GM21526 (cell line): ENCODE measurements at regions not wholly inside any gene's neighbourhood (a gene's known extent, or its start where the extent isn't known, plus 50 kb on each side); places are given as distances from the start of the nearest gene placed in this dataset.
"Not testable (repeated sequence)": the region's sequence is repeated elsewhere in the genome, so short reads cannot be mapped to it uniquely, and the experiment has no call there.

ENCODE experiments used
- ATAC-seq: cut with Tn5 transposase; IDR thresholded peaks from one replicate; pipeline ENCODE4 v1.9.1; 2021; ENCODE audit warnings: moderate library complexity; ENCODE audit not compliant: unreplicated experiment, low FRiP score

DNA sequence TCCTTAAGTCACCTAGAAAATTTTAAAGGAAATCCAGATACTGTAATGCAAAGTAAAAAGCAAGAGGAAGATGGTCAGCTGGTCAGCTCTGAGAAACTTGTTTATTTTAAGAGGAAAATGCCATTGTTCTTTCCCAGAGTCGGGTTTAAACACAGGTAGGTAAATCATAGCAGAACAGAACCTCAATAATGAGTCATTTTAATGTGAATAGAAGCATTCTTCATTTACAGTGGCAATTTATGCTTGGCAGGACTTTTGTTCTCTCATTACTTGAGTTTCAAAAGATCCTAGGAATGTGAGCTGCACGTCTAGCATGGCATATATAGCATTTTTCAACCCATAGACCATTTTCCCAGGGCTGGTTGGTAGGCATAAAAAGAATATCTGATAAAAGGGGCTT is 132.3 kb downstream of the LIG4 start:
- no peak for ATAC-seq

DNA sequence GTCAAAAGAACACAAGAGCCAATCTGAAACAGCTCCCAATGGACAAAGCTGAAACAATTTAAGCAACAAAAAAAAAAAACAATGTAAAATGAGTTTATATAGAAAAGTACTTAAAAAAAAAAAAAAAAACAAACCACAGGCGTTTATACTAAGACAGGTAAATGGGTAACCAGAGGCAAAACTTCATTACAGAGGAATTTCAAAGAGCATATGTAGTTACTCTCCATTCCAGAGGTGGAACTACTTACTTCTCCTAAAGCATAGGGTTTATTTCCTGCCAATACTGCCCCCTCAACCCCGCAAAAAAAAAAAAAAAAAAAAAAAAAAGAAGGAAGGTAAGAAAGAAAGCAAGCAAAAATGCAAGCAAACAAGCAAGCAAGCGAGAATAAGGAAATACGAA is 132.9 kb downstream of the LIG4 start:
- ATAC-seq, result no peak

DNA sequence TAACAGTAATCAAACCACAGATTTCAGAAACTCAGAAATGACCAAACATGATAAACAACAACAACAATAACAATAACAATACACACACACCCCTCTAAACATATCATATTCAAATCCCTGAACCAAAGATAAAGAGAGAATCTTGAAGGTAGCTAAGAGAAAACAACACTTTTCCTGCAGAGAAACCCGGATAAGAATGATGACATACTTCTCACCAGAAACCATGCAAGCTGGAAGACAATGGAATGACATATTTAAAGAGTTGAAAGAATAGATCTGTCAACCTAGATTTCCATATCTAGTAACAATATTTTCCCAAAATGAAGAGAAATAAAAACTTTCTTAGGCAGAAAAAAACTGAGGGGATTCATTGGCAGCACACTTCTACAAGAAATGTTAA is 138.1 kb downstream of the LIG4 start:
- no peak for ATAC-seq

DNA sequence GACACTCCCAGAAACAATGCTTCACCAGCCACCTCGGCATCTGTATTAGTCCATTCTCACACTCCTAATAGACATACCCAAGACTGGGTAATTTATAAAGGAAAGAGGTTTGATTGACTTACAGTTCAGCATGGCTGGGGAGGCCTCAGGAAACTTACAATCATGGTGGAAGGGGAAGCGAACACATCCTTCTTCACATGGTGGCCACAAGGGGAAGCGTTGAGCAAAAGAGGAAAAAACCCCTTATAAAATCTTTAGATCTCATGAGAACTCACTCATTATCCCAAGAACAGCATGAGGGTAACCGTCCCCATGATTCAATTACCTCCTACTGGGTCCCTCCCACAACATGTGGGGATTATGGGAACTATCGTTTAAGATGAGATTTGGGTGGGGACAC is 140.9 kb downstream of the LIG4 start:
- ATAC-seq, result not testable (repeated sequence)

DNA sequence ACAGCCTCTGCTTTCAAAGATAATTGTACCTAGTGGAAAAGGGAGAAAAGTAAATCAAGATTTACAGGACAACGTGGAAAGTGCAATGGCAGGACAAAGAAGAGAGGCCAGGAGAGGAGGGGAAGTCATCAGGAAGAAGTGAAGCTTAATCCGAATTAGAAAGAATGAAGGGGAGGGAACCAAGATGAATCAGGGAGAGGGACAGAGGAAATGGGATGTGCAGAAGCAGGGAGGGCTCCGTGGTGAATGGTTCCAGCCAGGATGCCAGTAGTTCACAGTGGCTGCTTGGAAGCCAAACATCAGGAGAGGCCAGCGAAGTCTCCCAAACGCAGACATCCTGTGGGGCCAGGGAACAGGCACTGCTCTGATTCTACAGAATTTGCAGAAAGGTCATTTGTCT is 144.4 kb downstream of the LIG4 start:
- ATAC-seq, result no peak

DNA sequence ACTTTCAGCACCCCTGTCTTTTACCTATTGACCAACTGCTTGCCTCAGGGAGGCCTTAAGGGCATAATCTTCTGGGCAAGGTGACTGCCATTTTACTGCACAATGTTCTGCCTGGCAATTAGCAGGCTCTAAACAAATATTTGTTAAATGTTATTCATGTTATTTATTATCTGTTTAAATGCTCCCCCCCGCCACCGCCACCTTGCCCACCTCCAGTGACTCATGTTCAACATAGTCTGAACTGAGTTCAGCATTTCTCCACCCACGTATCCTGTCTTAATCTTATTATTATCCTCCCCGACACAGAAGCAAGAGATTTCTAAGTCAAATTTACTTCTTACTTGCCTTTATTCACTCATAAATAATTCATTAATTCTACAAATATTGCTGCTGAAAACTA is 144.8 kb downstream of the LIG4 start:
- ATAC-seq, result no peak

DNA sequence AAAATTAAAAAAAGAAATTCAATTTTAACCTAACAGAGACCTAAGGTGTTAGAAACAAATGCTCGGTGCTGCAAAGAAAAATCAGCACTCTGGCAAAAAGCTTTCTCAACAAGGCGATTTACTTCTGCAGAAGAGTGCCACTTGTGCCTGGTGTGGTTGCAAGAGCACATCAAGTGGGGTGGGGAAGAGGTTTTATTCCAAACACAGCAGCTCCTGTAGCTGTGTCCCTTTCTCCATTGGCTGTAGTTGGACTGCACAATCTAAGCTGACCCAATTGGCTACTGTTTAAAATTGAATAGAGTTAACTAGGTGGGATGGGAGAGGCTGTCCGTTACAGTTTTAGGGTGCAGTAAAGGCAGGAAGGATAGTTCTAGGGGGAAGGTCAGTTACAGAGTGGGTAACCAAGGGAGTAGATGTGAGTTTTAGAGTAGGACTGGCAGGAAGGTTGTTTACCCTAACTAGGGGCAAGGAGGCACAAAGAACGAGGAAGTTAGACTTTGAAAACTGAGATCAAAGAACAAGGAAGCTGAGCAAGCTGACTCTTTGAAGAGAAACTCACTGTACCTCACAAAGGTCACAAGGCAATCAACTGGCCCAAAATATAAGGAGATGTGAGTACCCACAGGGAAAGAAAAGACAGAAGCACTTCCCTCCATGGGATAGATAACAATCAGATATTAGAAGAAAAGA is 145.7 kb downstream of the LIG4 start:
- ATAC-seq, result no peak

DNA sequence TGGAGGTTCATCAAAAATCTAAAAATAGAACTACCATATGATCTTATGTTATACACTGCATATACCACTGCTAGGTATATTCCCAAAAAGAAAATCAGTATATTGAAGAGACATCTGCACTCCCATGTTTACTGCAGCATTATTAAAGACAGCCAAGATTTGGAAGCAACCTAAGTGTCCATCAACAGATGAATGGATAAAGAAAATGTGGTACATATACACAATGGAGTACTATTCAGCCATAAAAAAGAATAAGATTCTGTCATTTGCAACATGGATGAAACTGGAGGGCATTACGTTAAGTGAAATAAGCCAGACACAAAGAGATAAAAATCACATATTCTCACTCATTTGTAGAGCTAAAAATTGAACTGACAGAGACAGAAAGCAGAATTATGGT is 151.0 kb downstream of the LIG4 start:
- not testable (repeated sequence) for ATAC-seq

DNA sequence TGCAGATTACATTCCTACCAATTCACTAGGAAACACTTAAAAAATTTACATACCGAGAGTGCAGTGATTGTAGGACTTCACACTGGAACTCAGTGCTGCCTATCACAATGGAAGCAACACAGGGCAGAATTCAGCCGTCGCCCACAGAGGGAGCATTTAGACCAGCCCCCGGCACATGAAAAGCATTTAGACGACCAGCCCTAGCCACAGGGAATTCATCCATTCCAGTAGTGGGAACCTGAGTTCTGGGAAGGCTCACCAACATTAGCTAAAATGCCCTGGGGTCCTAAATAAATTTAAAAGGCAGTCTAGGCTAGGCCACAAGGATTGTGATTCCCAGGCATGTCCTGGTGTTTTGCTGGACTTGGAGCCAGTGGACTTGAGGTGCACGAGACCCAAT is 155.2 kb downstream of the LIG4 start:
- no peak for ATAC-seq

DNA sequence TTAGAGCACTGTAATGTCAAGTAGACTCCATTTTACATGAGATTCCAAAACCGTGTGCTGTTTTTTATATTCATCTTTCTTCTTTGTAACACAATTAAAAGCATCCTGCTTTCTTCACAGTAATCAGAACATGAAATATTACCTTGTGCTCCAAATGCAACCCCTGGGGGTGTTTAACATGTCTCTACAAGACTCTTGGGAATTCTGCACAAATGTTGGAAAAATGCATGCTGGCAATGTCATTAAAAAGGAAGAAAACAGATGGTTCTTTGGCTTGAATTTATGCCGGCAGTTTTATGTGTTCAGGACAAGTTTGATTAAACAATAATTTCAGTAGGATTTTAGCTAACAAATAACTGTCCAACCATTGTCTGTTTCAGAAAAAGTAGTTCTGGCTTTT is 159.1 kb downstream of the LIG4 start:
- ATAC-seq, result no peak

DNA sequence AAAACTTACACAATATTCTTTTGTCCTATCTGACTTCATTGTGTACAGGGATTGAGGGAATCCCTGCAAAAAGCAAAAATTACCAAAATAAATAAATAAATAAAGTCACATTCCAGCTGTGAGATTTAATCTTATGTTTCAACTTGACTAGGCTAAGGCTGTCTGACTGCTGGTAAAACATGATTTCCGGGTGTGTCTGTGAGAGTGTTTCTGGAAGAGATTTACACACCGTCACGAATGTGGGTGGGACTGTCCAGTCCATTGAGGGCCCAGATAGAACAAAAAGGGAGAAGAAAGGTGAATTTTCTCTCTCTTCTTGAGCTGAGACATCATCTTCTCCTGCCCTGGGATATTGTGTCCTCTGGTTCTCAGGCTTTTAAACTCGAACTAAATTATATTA is 166.1 kb downstream of the LIG4 start:
- ATAC-seq, result no peak

DNA sequence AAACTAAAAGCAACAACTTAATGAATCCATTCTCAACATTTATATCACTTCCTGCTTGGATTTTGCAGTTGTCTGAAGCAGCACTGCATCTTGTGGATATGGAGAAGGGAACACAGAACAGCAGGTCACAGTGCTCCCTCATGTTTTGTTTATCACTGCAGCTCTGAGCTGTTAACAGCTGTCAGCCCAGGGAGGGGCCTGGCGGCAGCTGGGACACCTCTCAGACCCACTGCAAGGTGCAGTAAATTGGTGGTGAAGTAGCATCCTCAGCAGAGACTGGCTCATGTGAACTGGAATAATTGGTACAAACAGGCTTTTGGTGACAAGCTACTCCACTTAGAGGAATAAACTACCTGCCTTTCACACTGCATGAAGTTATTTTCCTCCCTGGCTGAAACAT is 170.4 kb downstream of the LIG4 start:
- no peak for ATAC-seq

DNA sequence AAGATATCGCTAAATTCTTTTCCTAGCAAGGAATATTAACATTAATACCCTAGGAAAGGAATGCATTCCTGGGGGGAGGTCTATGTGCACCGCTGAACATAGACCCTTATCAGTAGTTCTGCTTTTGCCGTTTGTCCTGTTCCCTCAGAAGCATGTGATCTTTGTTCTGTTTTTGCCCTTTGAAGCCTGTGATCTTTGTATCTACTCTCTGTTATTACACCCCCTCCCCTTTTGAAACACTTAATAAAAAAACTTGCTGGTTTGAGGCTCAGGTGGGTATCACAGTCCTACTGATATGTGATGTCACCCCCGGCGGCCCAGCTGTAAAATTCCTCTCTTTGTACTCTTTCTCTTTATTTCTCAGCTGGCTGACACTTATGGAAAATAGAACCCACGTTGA is 172.5 kb downstream of the LIG4 start:
- ATAC-seq, result not testable (repeated sequence)

DNA sequence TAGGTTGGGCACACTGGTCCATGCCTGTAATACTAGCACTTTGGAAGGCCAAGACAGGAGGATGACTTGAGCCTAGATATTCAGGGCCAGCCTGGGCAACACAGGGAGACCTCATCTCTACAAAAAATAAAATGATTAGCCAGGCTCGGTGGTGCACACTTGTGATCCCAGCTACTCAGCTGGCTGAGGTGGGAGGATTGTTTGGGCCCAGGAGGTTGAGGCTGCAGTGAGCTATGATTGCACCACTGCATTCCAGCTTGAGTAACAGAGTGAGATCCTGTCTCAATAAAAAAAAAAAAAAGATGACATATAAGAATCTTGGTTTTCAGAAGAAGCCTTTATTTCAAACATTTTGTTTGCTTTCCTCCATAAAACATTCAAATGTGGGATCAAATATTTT is 178.0 kb downstream of the LIG4 start:
- no peak for ATAC-seq

DNA sequence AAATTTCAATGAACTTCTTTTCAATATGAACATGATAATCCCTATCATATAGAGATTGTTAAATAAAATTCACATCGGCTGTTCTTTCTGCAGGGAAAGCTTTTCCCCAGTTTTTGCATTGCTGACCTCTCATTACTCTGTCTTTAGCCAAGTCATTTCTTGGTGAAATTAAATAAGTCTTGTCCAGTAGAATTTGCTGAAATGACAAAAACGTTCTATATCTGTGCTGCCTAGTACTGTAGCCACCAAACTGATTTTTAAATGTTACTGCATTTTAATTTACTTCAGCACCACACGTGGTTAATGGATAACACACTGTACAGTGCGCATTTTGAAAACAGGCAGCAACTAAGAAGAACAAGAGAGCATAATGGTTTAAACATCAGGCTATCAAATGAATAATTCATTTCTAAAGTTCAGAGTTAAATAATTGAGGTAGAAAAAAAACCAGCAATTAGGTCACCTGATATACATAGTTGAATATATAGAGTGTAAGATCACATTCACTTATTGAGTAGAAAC is 178.9 kb downstream of the LIG4 start:
- ATAC-seq, result no peak

DNA sequence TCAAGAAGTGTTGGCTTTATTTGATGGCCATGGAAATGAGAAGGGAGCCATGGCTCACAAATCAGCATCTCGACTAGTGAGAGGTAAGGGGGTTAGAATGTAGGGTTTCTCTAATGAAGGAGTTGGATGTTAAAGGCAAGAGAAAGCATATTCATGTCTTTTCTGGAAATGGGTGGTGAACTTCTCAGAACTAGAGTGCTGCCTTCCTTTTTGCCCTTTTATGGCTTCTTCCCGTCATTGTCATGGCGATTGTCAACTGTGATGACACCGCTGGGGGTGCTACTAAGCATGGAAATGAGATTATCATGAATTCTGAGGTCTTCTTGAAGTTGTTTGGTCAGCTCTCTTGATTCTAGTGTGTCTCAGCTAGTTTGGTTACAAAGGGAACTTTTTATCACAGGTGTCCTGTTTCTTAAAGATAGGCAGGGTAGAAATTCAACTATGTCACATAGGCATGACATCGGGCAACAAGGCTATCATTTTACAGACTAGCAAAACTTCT is 180.4 kb downstream of the LIG4 start:
- no peak for ATAC-seq

DNA sequence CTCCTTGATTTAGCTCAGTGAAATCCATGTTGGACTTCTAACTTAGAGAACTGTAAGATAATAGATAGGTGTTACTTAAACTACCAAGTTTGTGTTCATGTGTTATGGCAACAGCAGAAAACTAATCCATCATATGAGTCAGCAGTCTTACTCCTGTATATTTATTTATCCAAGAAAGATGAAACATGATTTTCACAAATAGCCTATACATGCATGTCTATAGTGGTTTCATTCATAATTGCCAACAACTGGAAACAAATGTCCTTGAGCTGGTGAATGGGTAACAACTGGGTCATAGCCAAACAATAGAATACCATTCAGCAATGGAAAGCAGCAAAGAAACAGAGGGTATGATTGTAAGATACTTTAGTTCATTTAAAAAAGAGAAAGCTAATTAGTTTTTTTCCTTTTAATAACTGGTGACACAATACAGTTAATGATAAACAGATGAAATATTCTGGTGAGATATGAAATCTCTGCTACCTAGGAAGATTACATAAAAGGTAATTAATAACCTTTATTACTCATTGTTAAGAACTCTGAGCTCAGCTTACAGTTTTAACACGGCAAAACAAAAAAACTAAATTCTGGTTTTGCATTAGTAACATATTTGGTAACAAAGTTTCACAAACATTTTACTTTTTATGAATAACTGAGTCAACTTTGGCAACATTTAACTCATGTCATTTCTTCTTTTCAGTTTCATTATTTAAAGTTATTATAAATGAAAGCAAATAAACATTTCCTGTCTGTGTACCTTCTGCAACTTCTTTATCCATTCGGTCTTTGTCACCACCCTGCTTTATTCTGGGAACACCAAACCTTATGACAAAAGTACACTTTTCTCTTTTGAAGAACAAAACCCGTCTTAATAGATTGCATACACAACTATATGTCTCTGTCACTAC is 181.3 kb downstream of the LIG4 start:
- ATAC-seq, result no peak

DNA sequence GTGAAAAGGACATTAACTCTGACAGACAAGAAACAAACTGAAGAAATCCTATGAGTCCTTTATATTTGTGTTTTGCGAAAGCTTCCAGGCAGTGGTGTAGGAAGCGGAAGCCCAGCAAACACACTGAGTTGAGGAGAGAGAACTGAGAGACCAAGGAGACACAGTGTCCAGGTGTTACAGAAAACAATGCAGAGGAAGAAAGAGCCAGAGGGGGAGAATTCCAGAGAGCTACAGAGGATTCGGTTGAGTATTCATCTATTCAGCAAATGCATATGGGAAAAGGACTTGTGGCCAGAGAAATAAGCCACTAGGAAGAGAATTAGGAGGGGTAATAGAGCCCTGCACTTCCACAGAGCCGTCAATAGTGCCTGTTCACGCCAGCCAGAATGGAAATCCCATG is 183.5 kb downstream of the LIG4 start:
- no peak for ATAC-seq

DNA sequence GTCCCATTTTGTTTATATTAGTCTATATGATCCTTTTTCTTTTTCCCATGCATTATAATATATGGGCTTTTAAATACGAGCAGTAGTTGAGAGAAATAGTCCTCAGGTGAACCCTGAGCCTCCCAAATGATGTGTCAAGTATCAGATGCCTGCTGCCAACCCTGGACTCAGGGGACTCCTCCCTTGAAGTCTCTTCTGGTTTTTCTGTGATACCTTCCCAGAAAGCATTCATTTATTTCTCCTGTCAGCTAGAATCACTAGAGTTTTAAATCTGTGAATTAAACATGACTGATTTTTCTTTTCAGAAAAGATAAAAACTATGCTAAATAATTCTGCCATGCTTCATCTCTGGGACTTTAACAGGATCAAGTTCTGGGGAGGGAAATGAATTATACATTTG is 184.6 kb downstream of the LIG4 start:
- no peak for ATAC-seq

DNA sequence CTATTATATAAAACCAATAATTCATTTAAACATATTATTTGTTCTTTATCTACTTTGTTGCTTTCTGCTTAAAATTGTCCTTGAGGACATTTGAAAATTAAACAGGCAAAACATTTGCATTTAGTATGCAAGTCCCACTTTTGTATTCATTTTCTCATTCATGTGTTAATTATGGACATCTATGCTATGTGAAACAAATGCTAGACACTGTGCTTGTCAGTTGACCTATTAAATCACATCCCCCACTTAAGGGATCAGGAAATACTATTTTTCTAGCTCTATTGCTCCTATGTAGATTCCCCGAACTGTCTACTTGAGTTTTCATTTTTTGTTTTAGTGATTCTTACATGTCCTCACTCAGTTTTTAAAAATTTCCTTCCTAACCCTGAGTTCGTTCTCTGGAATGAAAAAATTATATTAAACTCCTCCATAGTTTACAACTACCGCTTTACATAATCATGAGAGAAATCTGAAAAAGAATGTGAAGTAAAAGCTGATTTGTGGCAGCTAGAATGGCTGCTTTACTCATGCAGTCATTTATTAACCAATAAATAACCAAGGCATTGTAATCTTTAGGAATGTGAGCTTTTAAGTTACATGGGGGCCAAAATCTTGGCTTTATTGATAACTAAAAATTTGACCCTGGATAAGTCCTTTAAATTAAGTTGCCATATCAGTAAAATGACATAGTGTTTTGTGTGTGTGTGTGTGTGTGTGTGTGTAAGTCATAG is 188.5 kb downstream of the LIG4 start:
- no peak for ATAC-seq

DNA sequence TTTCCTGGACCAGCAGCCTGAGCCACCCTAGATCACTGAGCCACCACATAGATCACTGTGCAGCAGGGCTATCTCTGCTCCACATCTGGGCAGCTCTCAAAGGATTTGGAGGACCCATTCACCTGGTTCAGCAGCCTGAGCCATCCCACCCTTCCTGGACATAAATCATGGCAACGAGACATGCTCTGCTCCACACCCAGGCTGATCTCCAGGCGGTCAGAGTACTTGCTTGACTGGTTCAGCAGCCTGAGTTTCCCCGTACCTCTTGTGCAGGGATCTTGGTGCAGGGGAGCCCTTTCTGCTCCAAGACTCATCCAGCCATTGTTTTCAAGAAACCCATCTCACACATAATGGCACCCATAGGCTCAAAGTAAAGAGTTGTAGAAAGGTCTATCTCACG is 195.3 kb downstream of the LIG4 start:
- no peak for ATAC-seq
